NCI-H1930 (cell line): ENCODE measurements at regions not wholly inside any gene's neighbourhood (a gene's known extent, or its start where the extent isn't known, plus 50 kb on each side); places are given as distances from the start of the nearest gene placed in this dataset.

Experiments
- DNase-seq, 2 experiments: peaks; one replicate each; lab custom pipeline; 2025; lab: John Stamatoyannopoulos, UW

DNA sequence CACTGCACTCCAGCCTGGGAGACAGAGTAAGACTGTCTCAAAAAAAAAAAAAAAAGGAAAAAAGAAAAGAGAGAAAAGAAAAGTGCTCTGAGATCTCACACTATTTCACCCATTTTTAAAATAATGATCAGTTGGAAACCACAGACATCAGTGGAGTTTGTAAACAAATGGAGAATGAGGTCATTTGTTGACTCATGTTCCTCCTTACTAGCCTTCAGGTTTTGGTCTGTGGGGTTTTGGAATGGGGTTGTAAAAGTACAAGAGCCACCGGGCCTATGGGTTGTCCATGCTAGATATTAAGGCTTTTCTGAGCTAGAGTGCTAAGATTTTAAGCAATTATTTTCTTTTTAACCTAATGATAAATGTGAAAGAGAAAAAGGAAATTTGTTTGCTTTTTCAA lies 104.4 kb upstream of the PRL start:
- no peak for DNase-seq

- no peak for DNase-seq
Observed at GRCh38 chr6:22401932-22402331, 105.1 kb upstream of the PRL start.

DNA sequence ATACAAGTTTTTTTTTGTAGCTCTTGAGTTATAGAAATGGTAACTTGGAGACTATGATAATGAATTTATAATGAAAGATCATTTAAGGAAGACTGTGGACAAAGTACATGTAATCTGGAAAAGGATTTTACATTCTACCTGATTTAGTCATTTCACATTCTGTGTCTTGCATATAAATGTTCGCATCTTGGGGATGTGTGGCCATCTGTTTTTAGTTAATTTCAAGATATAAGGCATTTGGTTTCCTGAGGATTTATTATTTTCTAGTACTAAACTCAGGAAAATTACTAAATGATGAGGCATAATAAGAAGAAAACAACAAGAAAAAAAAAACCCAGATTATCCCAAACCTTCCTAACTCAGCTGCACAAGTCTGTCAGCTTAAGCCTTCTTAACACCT lies 112.7 kb upstream of the PRL start:
- no peak for DNase-seq

DNA sequence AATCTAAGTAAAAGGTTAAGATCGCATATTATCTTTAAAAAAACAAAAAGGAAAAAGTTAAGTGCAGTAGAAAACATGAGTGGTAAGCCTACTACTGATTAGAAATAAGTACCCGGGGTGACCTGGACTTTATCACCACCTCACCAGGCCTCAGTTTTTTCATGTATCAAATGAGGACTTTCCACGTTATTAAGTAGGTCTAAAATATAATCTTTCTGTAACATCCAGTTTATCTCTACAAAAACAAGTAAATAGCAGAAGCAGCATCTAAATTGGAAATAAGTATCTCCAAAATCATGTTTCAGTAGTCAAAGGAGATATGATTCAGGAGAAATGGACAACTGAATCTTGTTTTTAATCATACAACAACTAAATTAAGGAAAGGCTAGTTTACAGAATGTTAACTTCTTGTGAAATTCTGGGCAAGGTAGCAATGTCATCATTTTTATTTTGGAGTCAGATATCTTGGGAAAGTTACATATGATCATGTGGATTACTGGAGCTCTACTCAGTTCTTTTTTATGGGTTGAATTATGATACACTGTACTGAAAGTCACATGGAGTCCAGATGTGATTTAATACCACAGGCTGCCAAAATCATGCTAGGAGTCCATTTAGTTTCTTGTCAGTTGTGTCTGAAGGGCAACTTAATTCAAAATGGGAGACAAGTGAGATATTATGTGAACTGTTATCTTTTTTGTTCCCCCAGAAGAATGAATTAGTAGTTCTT lies 114.7 kb upstream of the PRL start:
- DNase-seq, result no peak

GRCh38 chr6:22412994-22413393 lies 116.2 kb upstream of the PRL start:
- DNase-seq, result no peak

DNA sequence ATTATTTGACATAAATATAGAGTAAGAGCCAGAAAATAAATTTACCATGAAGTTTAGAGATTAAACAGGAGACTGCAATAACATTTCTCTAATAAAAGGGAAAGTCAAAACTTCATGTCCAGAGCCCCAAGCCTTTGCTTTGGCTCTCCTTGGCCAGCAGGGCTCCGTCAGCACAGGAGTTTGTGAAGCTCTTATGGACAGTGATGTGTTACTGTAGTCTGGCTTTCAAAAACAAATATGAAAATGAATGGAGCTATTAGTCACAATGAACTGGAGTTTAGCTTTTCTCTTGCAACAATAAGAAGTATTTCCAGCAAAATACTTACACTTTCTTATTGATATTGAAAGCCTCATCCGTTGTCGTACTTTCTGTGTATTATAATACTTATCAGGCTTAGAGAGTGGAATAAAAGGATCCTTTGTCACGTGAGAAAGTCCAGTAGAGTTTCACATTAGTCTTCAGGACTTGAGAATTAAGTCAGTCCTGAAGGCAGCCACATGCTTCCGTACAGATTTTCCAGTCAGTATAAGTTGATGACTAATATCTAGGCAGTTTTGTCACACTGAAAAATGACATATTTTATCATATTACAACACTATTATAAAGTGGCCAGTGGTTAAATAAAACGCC lies 117.0 kb upstream of the PRL start:
- DNase-seq, result no peak

DNA sequence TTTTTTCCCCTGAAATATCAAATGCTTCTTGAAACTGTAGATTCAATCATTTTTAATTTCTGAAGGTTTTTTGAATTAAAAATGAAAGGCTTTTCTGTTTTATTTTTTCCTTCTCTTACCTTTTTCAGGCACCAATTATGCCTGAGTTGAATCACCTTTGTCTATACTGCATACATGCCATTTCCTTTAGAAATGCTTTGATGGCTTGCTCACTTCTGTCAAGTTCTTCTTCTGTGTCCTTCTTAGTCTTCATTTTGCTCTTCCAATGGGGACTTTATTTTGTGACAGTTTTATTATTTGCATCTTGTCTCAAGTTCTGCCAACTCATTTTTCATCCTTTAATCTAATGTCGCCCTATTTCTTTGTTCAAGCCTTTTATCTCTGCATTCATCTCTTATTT lies 121.9 kb upstream of the PRL start:
- DNase-seq, result no peak

GRCh38 chr6:22421198-22421597 lies 124.4 kb upstream of the PRL start:
- DNase-seq, result no peak

DNA sequence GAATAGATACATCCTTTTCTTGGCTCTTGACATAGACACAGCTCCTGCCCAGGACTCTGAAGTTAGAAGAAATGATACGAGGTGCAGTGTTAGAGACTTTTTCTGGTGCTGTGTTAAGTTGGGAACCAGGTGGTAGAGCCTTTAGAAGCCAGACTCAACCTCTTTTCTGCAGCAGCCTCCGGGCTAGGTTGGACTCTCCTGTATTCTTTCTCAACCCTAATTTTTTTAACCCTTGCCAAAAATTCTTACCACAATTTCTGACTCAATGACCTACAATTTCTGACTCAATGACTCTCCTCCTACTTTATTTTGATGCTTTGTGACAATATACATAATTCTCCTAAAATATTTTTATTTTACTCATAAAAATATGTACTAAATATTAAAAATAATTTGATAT lies 127.4 kb upstream of the PRL start:
- no peak for DNase-seq

- no peak for DNase-seq
Observed at GRCh38 chr6:22432060-22432459, 135.2 kb upstream of the PRL start.

DNA sequence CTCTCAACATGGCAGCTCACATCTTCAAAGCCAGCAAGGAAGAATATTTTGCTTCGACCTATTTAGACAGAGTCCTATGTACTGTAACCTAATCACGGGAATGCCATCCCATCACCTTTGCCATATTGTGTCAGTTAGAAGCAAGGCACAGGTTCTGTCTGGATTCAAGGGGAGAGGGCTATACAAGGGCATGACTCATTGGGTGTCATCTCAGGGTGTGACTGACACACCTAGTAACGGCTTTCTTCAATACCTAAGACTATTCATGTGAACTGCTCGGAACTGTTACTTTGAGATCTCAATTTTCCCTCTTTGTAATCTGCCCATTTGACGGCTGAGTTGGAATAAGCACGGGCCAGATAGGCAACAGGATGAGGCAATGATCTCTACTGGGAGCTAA lies 135.6 kb upstream of the HDGFL1 start:
- no peak for DNase-seq

- DNase-seq, result no peak
Observed at GRCh38 chr6:22435151-22435550, 134.2 kb upstream of the HDGFL1 start.

- no peak for DNase-seq
Observed at GRCh38 chr6:22436134-22436533, 133.2 kb upstream of the HDGFL1 start.

- no peak for DNase-seq
Observed at GRCh38 chr6:22437665-22438064, 131.7 kb upstream of the HDGFL1 start.

DNA sequence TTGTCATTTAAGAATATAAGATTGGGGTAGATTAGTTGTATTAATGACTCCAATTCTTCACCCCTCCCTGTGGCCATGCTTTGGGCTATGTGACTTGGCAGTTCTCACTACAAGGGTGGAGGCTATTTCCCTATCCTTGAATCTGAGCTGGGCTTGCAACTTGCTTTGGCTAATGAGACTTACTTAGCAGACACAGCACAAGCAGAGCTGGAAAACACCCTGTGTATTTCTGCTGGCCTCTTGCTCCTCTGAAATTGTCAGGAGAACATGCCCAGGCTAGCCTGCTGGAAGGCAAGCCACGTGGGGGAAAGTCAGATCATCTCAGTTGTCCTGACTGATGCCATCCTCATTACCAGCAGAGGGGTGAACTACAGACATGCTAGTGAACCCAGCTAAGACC lies 126.5 kb upstream of the HDGFL1 start:
- DNase-seq, result no peak

GRCh38 chr6:22444330-22444729 lies 125.0 kb upstream of the HDGFL1 start:
- DNase-seq, result no peak

DNA sequence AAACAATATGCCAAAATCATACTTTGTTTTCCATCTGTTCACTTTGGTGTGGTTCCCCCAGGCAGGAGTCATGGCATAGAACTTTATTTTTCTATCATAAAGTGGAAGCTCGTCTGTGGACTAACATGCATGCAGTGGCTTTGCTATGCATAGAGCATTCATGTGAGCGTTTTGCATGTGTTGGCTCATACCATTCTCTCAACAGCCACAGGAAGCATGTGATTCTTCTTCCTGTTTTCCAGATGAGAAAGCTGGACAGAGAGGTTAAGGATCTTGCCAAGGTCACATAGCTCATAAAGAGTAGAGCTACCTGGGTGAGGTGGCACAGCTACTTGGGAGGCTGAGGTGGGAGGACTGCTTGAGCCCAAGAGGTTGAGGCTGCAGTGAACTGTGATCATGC lies 123.4 kb upstream of the HDGFL1 start:
- no peak for DNase-seq

- DNase-seq, result no peak
Observed at GRCh38 chr6:22447249-22448196, 121.8 kb upstream of the HDGFL1 start.

DNA sequence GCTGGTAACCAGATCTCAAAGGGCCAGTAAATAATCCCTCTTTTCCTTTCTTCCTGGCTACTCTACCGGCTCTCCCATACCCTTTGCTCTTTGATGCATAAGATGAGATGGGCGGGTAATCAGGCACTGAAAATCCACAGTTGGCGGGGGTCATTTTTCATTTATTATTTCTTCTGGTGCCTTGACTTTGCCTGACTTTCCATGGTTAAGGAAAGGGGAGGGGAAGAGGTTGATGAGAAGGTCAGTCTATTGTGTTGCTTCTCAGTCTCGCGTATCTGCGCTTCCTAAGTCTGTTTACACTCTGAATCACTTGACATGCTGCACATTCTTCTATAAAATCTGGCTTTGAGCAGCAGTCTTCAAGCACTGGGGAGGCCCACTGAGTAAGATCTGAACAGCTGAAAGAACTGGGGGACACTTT lies 121.1 kb upstream of the HDGFL1 start:
- no peak for DNase-seq

GRCh38 chr6:22451962-22452361 lies 117.4 kb upstream of the HDGFL1 start:
- DNase-seq, result no peak

DNA sequence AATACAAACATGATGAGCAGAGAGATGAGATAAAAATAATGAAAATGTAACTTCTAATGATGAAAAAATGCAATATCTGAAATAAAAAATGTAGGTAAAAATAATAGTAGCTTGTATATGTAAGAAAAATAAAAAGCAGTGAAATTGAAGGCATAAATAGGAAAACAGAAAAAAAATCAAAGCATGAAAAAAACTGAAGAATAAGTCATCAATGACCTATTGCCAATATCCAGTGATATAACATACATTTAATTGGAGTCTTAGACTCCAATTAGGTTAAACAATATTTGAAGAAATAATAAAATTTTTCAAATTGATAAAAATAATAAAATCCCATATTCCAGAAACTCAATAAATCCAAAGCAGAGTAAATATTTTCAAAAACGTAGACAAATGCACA lies 114.0 kb upstream of the HDGFL1 start:
- DNase-seq, result no peak

DNA sequence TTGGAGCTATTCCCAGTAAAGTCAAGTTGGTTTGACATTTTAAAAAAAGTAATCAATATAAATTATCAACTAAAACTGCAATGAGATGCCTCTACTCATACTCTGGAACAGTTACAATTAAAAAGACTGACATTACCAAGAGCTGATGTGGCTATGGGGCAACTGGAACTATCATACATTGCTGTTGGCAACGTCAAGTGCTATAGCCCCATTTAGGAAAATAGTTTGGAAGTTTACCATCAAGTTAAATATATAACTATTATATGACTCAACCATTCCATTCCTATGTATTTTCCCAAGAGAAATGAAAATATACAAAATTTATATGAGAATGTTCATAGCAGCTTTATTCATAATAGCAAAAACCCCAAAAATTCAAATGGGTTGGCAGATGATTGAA lies 111.4 kb upstream of the HDGFL1 start:
- DNase-seq, result no peak
